ENCODE measurements at regions not wholly inside any gene's neighbourhood (a gene's known extent, or its start where the extent isn't known, plus 50 kb on each side); places are given as distances from the start of the nearest gene placed in this dataset.

DNA sequence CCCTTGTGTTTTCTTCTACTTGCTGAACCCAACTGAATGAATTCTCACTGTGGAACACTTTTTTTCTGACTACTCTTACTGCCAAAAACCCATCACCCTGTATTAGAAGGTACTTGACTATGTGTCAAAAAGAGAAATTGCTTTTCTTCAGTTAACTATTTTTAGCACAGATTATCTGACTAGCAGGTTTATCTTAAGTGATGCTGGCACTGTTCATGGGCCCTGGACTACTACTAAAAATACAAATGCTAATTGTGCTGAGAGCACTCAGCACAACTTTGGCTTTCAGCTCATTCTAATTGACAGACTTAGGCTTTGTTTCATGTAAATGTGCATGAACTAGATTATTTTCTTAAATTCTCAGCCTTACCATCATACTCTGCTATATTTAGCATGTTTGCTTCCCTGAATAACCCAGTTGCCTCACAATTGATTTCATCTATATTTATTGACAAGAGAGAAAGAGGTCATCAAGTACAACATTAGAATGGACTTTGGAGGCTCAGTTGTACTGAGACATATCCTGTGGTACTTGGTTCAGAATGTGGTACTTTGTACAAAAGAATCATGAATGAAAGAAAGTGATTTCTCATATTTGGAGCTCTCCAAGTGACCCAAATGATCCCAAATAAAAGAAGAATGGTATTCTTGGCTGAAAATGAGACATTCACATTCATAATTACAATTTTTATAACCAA lies 478.3 kb downstream of the KCNA4 start:
- H3K4me3 ChIP-seq (replicated peaks in 1 of 2; ENCODE audit: low read depth in 1 of 2, low read length in 2 of 2) = no peak overlapping the region
- no peaks in the 10 kb centered on the region for H3K36me3 ChIP-seq (ENCODE audit: control insufficient read depth in 1 of 2, insufficient read depth in 2 of 2, low read length in 2 of 2)
- H4K20me1 ChIP-seq (ENCODE audit: insufficient read depth) = no peaks in the 10 kb centered on the region
- POLR2A ChIA-PET = no interaction called here
- TF ChIP-seq, protein P1, sequence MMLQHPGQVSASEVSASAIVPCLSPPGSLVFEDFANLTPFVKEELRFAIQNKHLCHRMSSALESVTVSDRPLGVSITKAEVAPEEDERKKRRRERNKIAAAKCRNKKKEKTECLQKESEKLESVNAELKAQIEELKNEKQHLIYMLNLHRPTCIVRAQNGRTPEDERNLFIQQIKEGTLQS (IDR thresholded peaks at IDR 0.05) = no peak
- no peak for TF ChIP-seq POLR2A (IDR thresholded peaks at IDR 0.05; ENCODE audit: borderline replicate concordance, extremely low read depth, insufficient read depth, insufficient read length)
- no peak for TF ChIP-seq YY1 (IDR thresholded peaks at IDR 0.05; ENCODE audit: extremely low read depth, insufficient replicate concordance, low read depth, low read length)
- TF ChIP-seq, protein P2, sequence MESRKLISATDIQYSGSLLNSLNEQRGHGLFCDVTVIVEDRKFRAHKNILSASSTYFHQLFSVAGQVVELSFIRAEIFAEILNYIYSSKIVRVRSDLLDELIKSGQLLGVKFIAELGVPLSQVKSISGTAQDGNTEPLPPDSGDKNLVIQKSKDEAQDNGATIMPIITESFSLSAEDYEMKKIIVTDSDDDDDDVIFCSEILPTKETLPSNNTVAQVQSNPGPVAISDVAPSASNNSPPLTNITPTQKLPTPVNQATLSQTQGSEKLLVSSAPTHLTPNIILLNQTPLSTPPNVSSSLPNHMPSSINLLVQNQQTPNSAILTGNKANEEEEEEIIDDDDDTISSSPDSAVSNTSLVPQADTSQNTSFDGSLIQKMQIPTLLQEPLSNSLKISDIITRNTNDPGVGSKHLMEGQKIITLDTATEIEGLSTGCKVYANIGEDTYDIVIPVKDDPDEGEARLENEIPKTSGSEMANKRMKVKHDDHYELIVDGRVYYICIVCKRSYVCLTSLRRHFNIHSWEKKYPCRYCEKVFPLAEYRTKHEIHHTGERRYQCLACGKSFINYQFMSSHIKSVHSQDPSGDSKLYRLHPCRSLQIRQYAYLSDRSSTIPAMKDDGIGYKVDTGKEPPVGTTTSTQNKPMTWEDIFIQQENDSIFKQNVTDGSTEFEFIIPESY (IDR thresholded peaks at IDR 0.05; ENCODE audit: extremely low read depth, insufficient replicate concordance, low read length) = no peak
- no peak for TF ChIP-seq SP1 (IDR thresholded peaks at IDR 0.05; ENCODE audit: low read depth)
- no peak for TF ChIP-seq POLR2AphosphoS5 (IDR thresholded peaks at IDR 0.05; ENCODE audit: low read depth, low read length)
- TF ChIP-seq, protein P3, sequence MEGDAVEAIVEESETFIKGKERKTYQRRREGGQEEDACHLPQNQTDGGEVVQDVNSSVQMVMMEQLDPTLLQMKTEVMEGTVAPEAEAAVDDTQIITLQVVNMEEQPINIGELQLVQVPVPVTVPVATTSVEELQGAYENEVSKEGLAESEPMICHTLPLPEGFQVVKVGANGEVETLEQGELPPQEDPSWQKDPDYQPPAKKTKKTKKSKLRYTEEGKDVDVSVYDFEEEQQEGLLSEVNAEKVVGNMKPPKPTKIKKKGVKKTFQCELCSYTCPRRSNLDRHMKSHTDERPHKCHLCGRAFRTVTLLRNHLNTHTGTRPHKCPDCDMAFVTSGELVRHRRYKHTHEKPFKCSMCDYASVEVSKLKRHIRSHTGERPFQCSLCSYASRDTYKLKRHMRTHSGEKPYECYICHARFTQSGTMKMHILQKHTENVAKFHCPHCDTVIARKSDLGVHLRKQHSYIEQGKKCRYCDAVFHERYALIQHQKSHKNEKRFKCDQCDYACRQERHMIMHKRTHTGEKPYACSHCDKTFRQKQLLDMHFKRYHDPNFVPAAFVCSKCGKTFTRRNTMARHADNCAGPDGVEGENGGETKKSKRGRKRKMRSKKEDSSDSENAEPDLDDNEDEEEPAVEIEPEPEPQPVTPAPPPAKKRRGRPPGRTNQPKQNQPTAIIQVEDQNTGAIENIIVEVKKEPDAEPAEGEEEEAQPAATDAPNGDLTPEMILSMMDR (IDR thresholded peaks at IDR 0.05 in 2 of 3, conservative IDR thresholded peaks at IDR 0.05 in 1 of 3; ENCODE audit: borderline replicate concordance in 1 of 3, insufficient read depth in 1 of 3, low read depth in 2 of 3, low read length in 2 of 3) = no peak
- no peak for TF ChIP-seq ZFX (IDR thresholded peaks at IDR 0.05)
- no peak for TF ChIP-seq FOSL1 (IDR thresholded peaks at IDR 0.05; ENCODE audit: low read depth)
- TF ChIP-seq EZH2 (IDR thresholded peaks at IDR 0.05) = no peak
- TF ChIP-seq ZNF274 (IDR thresholded peaks at IDR 0.05; ENCODE audit: low read depth, low read length) = no peak
- no peak for TF ChIP-seq SIN3A (IDR thresholded peaks at IDR 0.05; ENCODE audit: low read depth)
- no peak for TF ChIP-seq JUND (IDR thresholded peaks at IDR 0.05)
- no peak for TF ChIP-seq CEBPB (IDR thresholded peaks at IDR 0.05; ENCODE audit: low read depth)
- TF ChIP-seq, protein P4, sequence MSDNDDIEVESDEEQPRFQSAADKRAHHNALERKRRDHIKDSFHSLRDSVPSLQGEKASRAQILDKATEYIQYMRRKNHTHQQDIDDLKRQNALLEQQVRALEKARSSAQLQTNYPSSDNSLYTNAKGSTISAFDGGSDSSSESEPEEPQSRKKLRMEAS (IDR thresholded peaks at IDR 0.05) = no peak
- TF ChIP-seq EGR1 (IDR thresholded peaks at IDR 0.05; ENCODE audit: low read depth) = no peak
- no peak for TF ChIP-seq TCF7L2 (IDR thresholded peaks at IDR 0.05; ENCODE audit: borderline replicate concordance, extremely low read depth, insufficient read depth, insufficient read length)
- TF ChIP-seq CBX3 (IDR thresholded peaks at IDR 0.05; ENCODE audit: low read depth) = no peak
- BruUV-seq (replicated peaks) = no TSS peak
- H3K9ac ChIP-seq (ENCODE audit: low read length) = no peak overlapping the region
- H3K27me3 ChIP-seq (ENCODE audit: insufficient read depth, low read length) = peaks cover 3% of the 10 kb centered on the region; the same call in 1 of the 2 replicates
- H3K27ac ChIP-seq (ENCODE audit: low read depth, low read length) = no peak overlapping the region
- intact Hi-C loops (cut with micrococcal nuclease) = no loop called here
- no peak overlapping the region for H3K4me2 ChIP-seq (ENCODE audit: low read length)
- no peak overlapping the region for H2AFZ ChIP-seq (ENCODE audit: low read depth, low read length, poor library complexity, severe bottlenecking)
- DNase-seq (ENCODE audit: low read depth, low spot score) (no peak), ATAC-seq (no peak)
- CTCF ChIA-PET = no interaction called here
- no peaks in the 10 kb centered on the region for H3K9me2 ChIP-seq (ENCODE audit: insufficient read depth)
- RAD21 ChIA-PET (ENCODE audit: low non-redundant PET in 1 of 2, low total read pairs in 2 of 2, uncharacterized antibody in 2 of 2, unreplicated experiment in 2 of 2) = no interaction called here
- no peaks in the 10 kb centered on the region for H3K79me2 ChIP-seq (ENCODE audit: insufficient read depth, low read length)
- H3K9me3 ChIP-seq (ENCODE audit: control insufficient read depth in 1 of 2, insufficient read depth in 1 of 2, low read depth in 1 of 2, low read length in 2 of 2) = no peaks in the 10 kb centered on the region
- H3K4me1 ChIP-seq (ENCODE audit: control insufficient read depth in 1 of 2, insufficient read depth in 2 of 2, low read length in 2 of 2) = no peaks in the 10 kb centered on the region
